Kidney tubule cell (primary cell): ENCODE measurements at regions not wholly inside any gene's neighbourhood (a gene's known extent, or its start where the extent isn't known, plus 50 kb on each side); places are given as distances from the start of the nearest gene placed in this dataset.
A peak's percentile ranks its signal among the peaks of the same experiment; 100 is the strongest.
"Not testable (repeated sequence)": the region's sequence is repeated elsewhere in the genome, so short reads cannot be mapped to it uniquely, and the experiment has no call there.

Source experiments
- DNase-seq: peaks from one replicate; pipeline ENCODE4 v3.0.0-alpha.2; 2018; ENCODE audit warnings: low spot score

GRCh38 chr3:4897765-4898453 lies 81.3 kb upstream of the BHLHE40 start:
- no peak for DNase-seq

- peak; percentile 25 for DNase-seq
Measured at GRCh38 chr3:4898454-4899313, 80.6 kb upstream of the BHLHE40 start.

GRCh38 chr3:4899710-4900109 lies 79.5 kb upstream of the BHLHE40 start:
- DNase-seq: peak; percentile 46

DNA sequence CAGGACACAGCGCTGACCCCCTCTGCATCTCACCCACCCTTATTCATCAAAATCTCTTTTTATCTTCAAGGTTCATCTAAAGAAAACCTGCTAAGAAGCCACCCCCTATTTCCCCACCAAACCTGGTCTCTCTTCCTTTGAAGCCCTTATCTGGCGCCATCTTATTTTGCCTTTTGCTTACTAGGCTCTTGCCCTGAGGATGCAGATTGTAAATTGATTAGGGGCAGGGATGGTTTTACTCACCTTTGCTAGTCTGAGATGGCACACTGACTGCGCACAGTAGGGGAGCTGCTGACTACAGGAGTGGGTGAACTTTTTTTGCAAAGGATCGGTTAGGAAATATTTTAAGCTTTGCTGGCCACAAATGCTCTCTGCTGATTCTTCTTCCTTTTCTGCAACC lies 78.9 kb upstream of the BHLHE40 start:
- no peak for DNase-seq

DNA sequence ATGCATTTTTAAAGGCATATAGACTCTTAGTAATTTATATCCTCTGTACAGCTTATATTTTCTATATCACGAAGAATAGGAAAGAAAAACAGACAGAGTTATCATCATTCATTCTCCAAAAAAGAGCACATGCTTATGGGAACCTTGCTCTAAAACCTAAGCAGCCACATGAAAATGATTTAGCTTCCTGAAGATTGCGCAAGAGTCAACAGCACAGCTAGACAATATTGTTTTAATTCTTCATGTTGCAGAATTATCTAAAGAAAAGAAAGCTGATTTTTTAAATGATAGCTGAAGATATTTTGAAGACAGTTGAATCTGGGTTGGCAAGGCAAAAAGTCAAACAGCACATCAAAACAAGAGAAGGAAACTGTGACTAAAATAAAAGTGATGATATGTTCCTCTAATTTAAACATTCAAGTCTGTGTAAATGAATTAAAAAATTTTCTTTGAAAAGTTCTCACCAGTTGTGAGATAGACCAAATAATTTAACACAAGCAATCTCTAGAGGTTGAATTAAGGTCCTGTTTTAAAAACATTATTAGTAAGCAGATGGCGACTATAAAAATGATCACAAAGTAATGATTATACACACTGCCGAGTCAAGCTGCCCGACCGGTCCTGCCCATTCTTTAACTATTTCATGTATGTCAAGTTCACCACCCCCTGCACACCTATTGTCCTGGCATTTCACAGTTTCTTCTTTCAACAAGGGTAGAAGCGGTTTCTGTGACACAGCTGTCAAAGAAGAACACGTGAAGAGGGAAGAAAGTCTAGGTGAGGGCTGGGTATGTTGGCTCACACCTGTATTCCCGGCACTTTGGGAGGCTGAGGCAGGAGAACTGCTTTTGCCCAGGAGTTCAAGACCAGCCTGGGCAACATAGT lies 74.2 kb upstream of the BHLHE40 start:
- peak; percentile 50 for DNase-seq

DNA sequence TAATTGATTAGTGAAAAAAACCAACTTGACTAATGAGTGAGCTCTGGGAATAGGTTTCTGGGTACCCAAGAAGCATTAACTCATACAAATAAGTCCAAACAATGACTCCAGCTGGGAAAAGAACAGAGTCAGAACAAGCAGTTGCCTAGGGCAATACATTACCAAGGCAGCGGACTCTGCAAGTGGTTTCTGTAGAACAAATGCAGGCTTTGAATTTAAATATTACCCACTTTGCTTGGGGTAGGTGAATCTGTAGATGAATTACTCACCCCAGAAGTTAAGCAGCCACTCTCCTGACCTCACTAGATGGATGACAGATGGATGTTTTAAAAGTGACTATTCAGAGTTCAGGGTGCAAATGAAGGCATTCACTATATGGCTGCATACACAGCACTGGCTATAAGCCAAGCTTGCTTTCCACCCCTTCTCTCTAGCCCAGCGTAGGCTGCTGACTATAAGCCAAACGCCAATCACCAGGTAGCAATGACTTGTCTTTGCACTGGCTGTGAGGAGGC lies 73.1 kb upstream of the BHLHE40 start:
- peak; percentile 98 for DNase-seq

DNA sequence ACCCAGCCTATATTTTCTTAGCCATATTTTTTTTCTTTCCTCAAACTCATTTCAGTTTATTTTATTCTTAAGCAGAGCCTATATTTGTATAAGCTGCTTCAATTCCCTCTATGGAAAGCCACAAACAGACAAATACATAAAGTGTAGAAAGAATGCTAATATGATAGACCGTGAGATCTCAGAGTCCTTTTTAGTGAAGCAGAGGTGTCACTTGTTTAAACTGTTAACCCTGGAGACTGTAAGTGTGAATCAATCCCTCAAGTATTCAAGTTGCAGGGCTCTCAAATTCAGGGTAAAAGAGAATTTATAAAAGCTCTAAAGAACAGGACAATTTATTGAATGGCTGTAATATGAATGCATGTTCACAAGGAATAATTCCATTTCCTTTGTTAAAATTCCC lies 72.2 kb upstream of the BHLHE40 start:
- no peak for DNase-seq

DNA sequence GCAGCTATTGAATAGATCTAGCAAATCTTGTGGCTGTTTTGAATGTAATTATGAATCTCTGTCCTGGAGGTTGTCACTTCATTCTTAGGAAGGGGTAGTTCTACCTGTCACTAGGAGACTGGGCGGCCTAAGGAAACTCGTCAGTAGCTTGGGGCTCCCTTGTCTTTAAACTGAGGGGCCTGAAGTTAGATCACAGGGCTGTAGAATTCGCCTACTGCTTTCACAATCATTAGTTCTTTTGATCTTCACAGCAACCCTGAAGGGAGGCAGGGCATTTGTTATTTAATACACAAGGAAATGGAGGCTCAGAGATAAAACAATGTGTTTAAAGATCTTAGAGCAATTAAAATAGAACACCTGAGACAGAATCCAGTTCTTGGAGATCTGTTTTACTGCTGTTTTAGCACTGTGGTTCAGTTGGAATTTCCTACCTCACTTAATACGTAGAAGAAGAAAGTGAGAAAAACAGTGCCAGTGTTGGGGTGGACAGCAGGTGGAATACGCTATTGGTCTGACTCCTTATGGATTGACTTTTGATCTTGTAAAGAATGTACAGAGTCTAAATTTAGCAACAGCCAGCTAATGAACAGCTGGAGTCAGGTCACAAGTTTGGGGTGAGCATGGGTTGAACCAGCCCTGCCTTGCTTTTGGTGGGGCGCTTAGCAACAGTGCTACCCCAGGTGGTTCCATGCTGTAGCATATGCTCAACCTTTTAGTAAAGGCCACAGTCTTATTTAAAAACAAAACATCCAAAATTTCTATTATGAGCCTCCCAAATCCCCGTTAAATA lies 71.4 kb upstream of the BHLHE40 start:
- DNase-seq: no peak

DNA sequence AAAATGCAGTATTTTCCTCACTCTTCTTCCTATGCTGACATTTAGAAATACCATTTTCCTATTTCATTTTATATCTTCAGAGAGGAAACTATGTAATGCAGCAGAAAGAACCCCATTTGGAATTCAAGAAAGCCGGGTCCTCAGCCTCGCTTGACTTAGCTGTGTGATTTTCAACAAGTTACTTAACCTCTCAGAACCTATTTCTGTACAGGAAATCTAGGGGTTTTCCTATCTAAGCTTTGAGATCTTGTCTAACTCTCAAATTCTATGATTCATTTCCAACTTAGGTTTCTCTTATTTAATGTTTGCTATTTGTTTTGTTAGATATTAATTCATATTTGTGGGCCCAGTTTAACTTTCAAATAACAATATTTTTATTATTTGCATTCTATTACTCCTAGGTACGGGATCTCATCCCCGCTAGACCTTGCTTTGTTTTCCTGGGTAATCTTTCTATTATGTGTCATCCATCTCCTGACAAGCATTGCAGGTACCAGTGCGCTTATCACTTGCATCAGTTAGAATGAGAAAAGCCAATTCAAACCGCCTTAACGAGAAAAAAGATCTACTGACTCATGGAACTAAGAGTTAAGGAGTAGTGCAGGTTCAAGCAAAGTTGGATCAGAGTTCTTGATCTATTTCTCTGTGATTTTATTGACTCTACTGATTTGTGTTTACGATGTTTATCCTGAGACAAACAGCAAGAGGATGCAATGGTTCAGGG lies 70.6 kb upstream of the BHLHE40 start:
- DNase-seq: no peak

DNA sequence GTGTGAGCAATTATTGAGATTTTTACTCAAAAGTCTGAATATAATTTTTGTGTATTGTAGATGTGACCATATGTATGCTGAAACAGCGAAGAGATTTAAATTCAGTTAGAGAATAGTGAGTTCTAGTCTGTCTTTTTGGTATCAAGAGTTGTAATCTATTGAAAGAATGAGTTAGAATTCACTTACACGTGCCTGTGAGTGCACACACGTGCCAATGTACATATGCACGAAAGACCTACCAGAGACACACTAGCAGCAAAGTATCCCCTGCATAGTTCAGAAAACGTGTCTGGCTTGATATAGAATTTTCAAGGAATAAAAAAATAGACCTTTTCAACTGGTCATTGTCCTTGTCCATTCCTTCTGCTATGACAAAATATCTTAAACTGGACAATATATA lies 64.8 kb upstream of the BHLHE40 start:
- DNase-seq: no peak

- not testable (repeated sequence) for DNase-seq
Measured at GRCh38 chr3:4921589-4921988, 57.6 kb upstream of the BHLHE40 start.

- DNase-seq: no peak
Measured at GRCh38 chr3:4926892-4927291, 52.3 kb upstream of the BHLHE40 start.

GRCh38 chr3:4928277-4928789 lies 50.9 kb upstream of the BHLHE40 start:
- no peak for DNase-seq
